ENCODE measurements at regions not wholly inside any gene's neighbourhood (a gene's known extent, or its start where the extent isn't known, plus 50 kb on each side); places are given as distances from the start of the nearest gene placed in this dataset.
"Not testable (repeated sequence)": the region's sequence is repeated elsewhere in the genome, so short reads cannot be mapped to it uniquely, and the experiment has no call there.

- DNase-seq, result not testable (repeated sequence)
Observed at GRCh38 chr17:20851591-20852238, 191.1 kb downstream of the USP22 start.

GRCh38 chr17:20852239-20852989 is 190.4 kb downstream of the USP22 start:
- peak in 1 of 2 donors; percentile 30 for DNase-seq

- no peak for DNase-seq
Observed at GRCh38 chr17:20852990-20853370, 189.8 kb downstream of the USP22 start.

GRCh38 chr17:20855910-20856470 is 186.8 kb downstream of the USP22 start:
- DNase-seq, result not testable (repeated sequence)

GRCh38 chr17:20866444-20867209 is 176.2 kb downstream of the USP22 start:
- DNase-seq, result not testable (repeated sequence)

GRCh38 chr17:20867436-20867937 is 175.3 kb downstream of the USP22 start:
- not testable (repeated sequence) for DNase-seq

- DNase-seq, result not testable (repeated sequence)
Observed at GRCh38 chr17:20867938-20868661, 174.7 kb downstream of the USP22 start.

- not testable (repeated sequence) for DNase-seq
Observed at GRCh38 chr17:20868662-20869007, 174.2 kb downstream of the USP22 start.

- not testable (repeated sequence) for DNase-seq
Observed at GRCh38 chr17:20873173-20873572, 169.6 kb downstream of the USP22 start.

GRCh38 chr17:20873688-20874328 is 169.0 kb downstream of the USP22 start:
- DNase-seq, result not testable (repeated sequence)

- not testable (repeated sequence) for DNase-seq
Observed at GRCh38 chr17:20877384-20877783, 165.4 kb downstream of the USP22 start.

GRCh38 chr17:20890338-20890737 is 152.5 kb downstream of the USP22 start:
- no peak for DNase-seq

GRCh38 chr17:20895426-20895825 is 147.4 kb downstream of the USP22 start:
- not testable (repeated sequence) for DNase-seq

- peak; percentile 27 to 50 for DNase-seq
Observed at GRCh38 chr17:20896153-20896649, 146.6 kb downstream of the USP22 start.

- not testable (repeated sequence) for DNase-seq
Observed at GRCh38 chr17:20898726-20899125, 144.1 kb downstream of the USP22 start.

- not testable (repeated sequence) for DNase-seq
Observed at GRCh38 chr17:20902496-20902895, 140.3 kb downstream of the USP22 start.

GRCh38 chr17:20903549-20903948 is 139.3 kb downstream of the USP22 start:
- not testable (repeated sequence) for DNase-seq

GRCh38 chr17:20908313-20909267 is 134.2 kb downstream of the USP22 start:
- peak; percentile 80 to 81 for DNase-seq

GRCh38 chr17:20914658-20915057 is 128.2 kb downstream of the USP22 start:
- no peak for DNase-seq

- no peak for DNase-seq
Observed at GRCh38 chr17:20916383-20916782, 126.4 kb downstream of the USP22 start.
